Glutamatergic neuron (in vitro differentiated cells): ENCODE measurements at regions not wholly inside any gene's neighbourhood (a gene's known extent, or its start where the extent isn't known, plus 50 kb on each side); places are given as distances from the start of the nearest gene placed in this dataset.
A peak's percentile ranks its signal among the peaks of the same experiment; 100 is the strongest.

Source experiments
- DNase-seq: peaks from one replicate; pipeline ENCODE4 v3.0.0; 2022
- H3K27ac Mint-ChIP-seq: one replicate; pipeline ENCODE4 v1.8.0; 2020; ENCODE audit warnings: mild to moderate bottlenecking, mixed read lengths, inconsistent platforms; ENCODE audit not compliant: unreplicated experiment
- H3K27me3 Mint-ChIP-seq: one replicate; pipeline ENCODE4 v1.8.0; 2020; ENCODE audit warnings: mild to moderate bottlenecking, moderate library complexity, mixed read lengths, inconsistent platforms; ENCODE audit not compliant: unreplicated experiment
- H3K36me3 Mint-ChIP-seq: one replicate; pipeline ENCODE4 v1.8.0; 2020; ENCODE audit warnings: mild to moderate bottlenecking, mixed read lengths, inconsistent platforms; ENCODE audit not compliant: unreplicated experiment
- H3K4me1 Mint-ChIP-seq: one replicate; pipeline ENCODE4 v1.8.0; 2020; ENCODE audit warnings: mild to moderate bottlenecking, low read depth, mixed read lengths, inconsistent platforms; ENCODE audit not compliant: unreplicated experiment
- H3K4me3 Mint-ChIP-seq: one replicate; pipeline ENCODE4 v1.8.0; 2020; ENCODE audit warnings: mild to moderate bottlenecking, mixed read lengths, inconsistent platforms; ENCODE audit not compliant: unreplicated experiment
- H3K9me3 Mint-ChIP-seq: one replicate; pipeline ENCODE4 v1.8.0; 2020; ENCODE audit warnings: mild to moderate bottlenecking, moderate library complexity, mixed read lengths, inconsistent platforms; ENCODE audit not compliant: unreplicated experiment
- CTCF ChIP-seq: fragments of 200-600 bp; sonication (generic); IDR thresholded peaks from one replicate; pipeline ENCODE4 v1.5.0; 2021; ENCODE audit not compliant: partially characterized antibody, unreplicated experiment

- Mint-ChIP-seq H3K4me3 (no peak overlapping the region), H3K27ac (no peak overlapping the region), H3K4me1 (peaks cover 4% of the 10 kb centered on the region), H3K36me3 (no peaks in the 10 kb centered on the region), H3K9me3 (no peaks in the 10 kb centered on the region), H3K27me3 (no peaks in the 10 kb centered on the region)
- no peak for TF ChIP-seq CTCF
- no peak for DNase-seq
Observed at GRCh38 chr6:6996124-6996523, 111.6 kb upstream of the RREB1 start.

DNA sequence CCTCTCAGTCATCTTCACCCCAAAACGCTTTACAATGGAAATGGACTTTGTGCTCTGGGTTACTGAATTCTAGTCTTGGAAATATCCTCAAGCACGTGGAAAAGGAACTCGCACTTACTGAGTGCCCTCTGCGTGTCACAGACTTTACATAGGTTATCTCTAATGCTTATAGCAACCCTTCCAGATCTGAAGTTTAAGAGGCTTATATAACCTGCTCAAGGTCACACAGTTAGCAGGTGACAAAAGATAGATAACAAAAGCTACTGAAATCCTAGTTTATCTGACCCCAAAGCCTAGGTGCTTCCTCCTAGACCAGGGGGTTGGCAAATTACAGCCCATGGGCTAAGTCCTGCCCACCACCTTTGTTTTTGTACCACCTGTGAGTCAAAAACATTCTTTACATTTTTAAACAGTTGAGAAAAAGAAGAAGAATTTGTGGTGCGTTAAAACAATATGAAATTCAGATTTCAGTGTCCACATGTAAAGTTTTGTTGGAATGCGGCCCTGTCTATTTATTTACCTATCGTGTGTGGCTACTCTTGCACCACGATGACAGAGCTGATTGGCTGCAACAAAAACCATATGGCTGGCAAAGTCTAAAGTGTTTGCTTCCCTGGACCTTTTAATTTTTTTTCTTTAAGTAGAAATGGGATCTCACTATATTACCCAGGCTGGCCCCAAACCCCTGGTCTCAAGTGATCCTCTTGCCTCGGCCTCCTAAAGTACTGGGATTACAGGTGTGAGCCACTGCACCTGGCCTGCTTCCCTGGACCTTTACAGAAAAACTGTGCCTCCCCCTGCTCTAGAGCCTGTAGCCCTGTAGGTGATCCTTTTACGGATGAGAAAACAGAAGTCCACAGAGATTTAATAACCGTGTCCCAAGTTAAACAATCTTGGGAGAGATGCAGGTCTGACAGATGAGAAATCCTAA, 110.2 kb upstream of the RREB1 start:
- no peaks in the 10 kb centered on the region for H3K9me3 Mint-ChIP-seq
- H3K4me3 Mint-ChIP-seq = no peak overlapping the region
- H3K4me1 Mint-ChIP-seq = peaks cover 4% of the 10 kb centered on the region
- no peaks in the 10 kb centered on the region for H3K27me3 Mint-ChIP-seq
- no peak overlapping the region for H3K27ac Mint-ChIP-seq
- no peak for TF ChIP-seq CTCF
- no peaks in the 10 kb centered on the region for H3K36me3 Mint-ChIP-seq
- DNase-seq = no peak

DNA sequence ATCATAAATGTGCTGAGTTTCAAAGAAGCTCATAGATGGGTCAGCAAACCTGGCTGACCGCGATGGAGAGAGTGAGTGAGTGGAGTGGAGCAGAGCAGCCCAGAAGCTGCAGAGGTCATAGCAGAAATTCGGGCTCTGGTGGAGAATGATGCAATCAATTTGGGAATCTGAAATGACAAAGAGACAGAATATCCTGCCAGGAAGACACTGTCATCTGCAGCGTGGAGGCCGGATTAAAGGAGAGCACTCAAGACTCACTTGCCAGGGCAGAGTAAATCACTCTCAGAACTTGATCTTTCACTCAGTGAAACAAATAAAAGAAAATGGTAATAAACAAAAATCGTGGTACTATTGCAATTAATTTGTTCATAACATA, 109.6 kb upstream of the RREB1 start:
- no peaks in the 10 kb centered on the region for H3K36me3 Mint-ChIP-seq
- DNase-seq = no peak
- no peak overlapping the region for H3K4me3 Mint-ChIP-seq
- H3K27ac Mint-ChIP-seq = no peak overlapping the region
- TF ChIP-seq CTCF = no peak
- H3K4me1 Mint-ChIP-seq = peaks cover 4% of the 10 kb centered on the region
- H3K9me3 Mint-ChIP-seq = no peaks in the 10 kb centered on the region
- H3K27me3 Mint-ChIP-seq = no peaks in the 10 kb centered on the region

DNA sequence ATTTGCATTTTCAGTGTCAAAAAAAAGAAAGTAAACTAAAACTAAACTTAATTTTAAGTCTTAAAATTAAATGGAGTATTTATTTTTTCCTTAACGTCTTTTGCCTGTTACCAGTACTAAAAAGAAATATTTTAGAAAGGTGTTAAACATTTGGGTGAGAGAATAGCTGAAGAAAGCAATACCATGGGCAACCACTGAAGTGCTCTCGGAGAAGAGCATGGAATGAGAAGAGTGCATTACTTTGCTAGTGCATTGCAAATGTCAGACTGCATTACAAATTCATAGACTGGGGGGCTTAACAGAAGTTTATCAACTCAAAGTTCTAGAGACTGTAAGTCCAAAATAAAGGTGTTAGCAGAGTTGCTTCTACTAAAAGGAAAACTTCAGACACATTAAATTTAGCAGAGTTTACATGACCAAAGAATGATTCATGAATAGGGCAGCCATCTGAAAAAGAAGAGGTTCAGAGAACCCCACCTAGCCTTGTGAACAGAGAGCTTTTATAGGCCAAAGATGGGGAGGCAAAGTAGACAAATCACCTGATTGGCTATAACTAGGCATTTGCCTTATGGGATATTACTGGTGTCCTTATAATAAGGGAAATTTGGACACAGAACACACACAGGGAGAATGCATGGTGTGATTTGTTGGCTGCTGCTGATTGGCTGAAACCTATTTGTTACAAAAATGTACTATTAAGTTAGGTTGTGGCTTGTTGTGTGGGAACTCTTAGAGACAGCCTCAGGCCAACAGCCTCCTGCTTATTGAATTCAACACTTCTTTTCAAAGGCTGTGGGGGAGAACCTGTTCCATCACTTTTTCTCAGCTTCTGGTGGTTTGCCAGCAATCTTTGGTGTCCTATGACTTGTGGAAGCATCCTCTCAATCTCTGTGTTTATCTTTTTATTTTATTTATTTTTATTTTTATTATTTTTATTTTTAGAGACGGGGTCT, 106.7 kb upstream of the RREB1 start:
- Mint-ChIP-seq H3K4me3 (no peak overlapping the region), H3K36me3 (no peaks in the 10 kb centered on the region)

More for the DNA sequence above, 106.7 kb upstream of the RREB1 start:
- peak; percentile 18 for TF ChIP-seq CTCF
- H3K27ac Mint-ChIP-seq = no peak overlapping the region
- DNase-seq = no peak
- no peaks in the 10 kb centered on the region for H3K27me3 Mint-ChIP-seq
- H3K4me1 Mint-ChIP-seq = peaks cover 4% of the 10 kb centered on the region
- H3K9me3 Mint-ChIP-seq = no peaks in the 10 kb centered on the region
